Kidney (tissue), 13 donors: ENCODE measurements at regions not wholly inside any gene's neighbourhood (a gene's known extent, or its start where the extent isn't known, plus 50 kb on each side); places are given as distances from the start of the nearest gene placed in this dataset.

Experiments used
- DNase-seq, 5 donors: peaks; one replicate each; pipeline ENCODE4 v3.0.0-alpha.2; 2013 to 2020
- FAIRE-seq: peaks from 2 replicates; lab custom pipeline; 2012; peaks lifted over from hg19 to GRCh38; lab: Jason Lieb, UNC
- H3K27ac ChIP-seq, 2 donors: one replicate each; pipeline ENCODE4 v1.7.0; 2013; ENCODE audit warnings: low read depth in 2 of 2, low read length in 2 of 2, inconsistent platforms in 1 of 2
- H3K27me3 ChIP-seq: one replicate; pipeline ENCODE4 v1.7.1; 2013; ENCODE audit warnings: low read length, inconsistent platforms; ENCODE audit not compliant: control insufficient read depth, insufficient read depth
- H3K36me3 ChIP-seq, 3 donors: one replicate each; pipeline versions ENCODE4 v1.7.0 to v1.7.1; 2013; ENCODE audit warnings: low read length in 3 of 3, control low read depth in 1 of 3, inconsistent platforms in 1 of 3; ENCODE audit not compliant: insufficient read depth in 3 of 3, control insufficient read depth in 2 of 3
- H3K4me1 ChIP-seq, 3 donors: one replicate each; pipeline versions ENCODE4 v1.7.0 to v1.7.1; 2013; ENCODE audit warnings: low read length in 3 of 3, inconsistent platforms in 1 of 3, low read depth in 1 of 3; ENCODE audit not compliant: control insufficient read depth in 2 of 3, insufficient read depth in 2 of 3
- H3K4me3 ChIP-seq, 3 donors: one replicate each; pipeline versions ENCODE4 v1.7.0 to v1.8.1; 2013; ENCODE audit warnings: low read length in 3 of 3, control low read depth in 1 of 3, inconsistent platforms in 1 of 3
- H3K9ac ChIP-seq, 3 donors: one replicate each; pipeline versions ENCODE4 v1.7.0 to v1.7.1; 2013; ENCODE audit warnings: low read length in 3 of 3, control low read depth in 1 of 3, inconsistent platforms in 1 of 3
- H3K9me3 ChIP-seq, 3 donors: one replicate each; pipeline versions ENCODE4 v1.7.0 to v1.7.1; 2013; ENCODE audit warnings: low read length in 3 of 3, control low read depth in 1 of 3, inconsistent platforms in 1 of 3; ENCODE audit not compliant: control insufficient read depth in 2 of 3, insufficient read depth in 1 of 3
- intact Hi-C: fragments of 100-400 bp; cut with DNase I; formaldehyde crosslinking; loops from one replicate; pipeline ENCODE4 v1.11.1; 2022
- TF ChIP-seq, protein P1 (sequence below): IDR thresholded peaks from 3 replicates; pipeline ENCODE4 v1.5.1; 2012; ENCODE audit warnings: mild to moderate bottlenecking, moderate library complexity, borderline replicate concordance; ENCODE audit not compliant: insufficient read depth; ENCODE audit errors: extremely low read depth
- donor health status: control.
- donor health status: control.
- donor health status: control.
- donor health status: control.
- donor health status: control.
- donor health status: DM: yes; HTN: yes; CAD: no.
- donor health status: Normal renal cell carcinoma (clear cell type).

GRCh38 chr5:18797222-18797621 is 1163.0 kb downstream of the TAF11L14 start:
- Histone ChIP-seq H3K9me3 (no peaks in the 10 kb centered on the region), H3K27me3 (no peaks in the 10 kb centered on the region), H3K36me3 (no peaks in the 10 kb centered on the region), H3K9ac (no peak overlapping the region), H3K27ac (no peak overlapping the region), H3K4me3 (no peak overlapping the region), H3K4me1 (no peaks in the 10 kb centered on the region)
- DNase-seq (no peak), FAIRE-seq (no peak)
- TF ChIP-seq, protein P1, sequence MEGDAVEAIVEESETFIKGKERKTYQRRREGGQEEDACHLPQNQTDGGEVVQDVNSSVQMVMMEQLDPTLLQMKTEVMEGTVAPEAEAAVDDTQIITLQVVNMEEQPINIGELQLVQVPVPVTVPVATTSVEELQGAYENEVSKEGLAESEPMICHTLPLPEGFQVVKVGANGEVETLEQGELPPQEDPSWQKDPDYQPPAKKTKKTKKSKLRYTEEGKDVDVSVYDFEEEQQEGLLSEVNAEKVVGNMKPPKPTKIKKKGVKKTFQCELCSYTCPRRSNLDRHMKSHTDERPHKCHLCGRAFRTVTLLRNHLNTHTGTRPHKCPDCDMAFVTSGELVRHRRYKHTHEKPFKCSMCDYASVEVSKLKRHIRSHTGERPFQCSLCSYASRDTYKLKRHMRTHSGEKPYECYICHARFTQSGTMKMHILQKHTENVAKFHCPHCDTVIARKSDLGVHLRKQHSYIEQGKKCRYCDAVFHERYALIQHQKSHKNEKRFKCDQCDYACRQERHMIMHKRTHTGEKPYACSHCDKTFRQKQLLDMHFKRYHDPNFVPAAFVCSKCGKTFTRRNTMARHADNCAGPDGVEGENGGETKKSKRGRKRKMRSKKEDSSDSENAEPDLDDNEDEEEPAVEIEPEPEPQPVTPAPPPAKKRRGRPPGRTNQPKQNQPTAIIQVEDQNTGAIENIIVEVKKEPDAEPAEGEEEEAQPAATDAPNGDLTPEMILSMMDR = no peak
- intact Hi-C loops = no loop called here

GRCh38 chr5:18798058-18798457 is 1163.8 kb downstream of the TAF11L14 start:
- H3K9me3 ChIP-seq = no peaks in the 10 kb centered on the region
- H3K36me3 ChIP-seq = no peaks in the 10 kb centered on the region
- no peak overlapping the region for H3K27ac ChIP-seq
- TF ChIP-seq, protein P1 = no peak
- intact Hi-C loops = no loop called here
- FAIRE-seq (no peak), DNase-seq (no peak)
- H3K4me1 ChIP-seq = no peaks in the 10 kb centered on the region
- no peaks in the 10 kb centered on the region for H3K27me3 ChIP-seq
- H3K9ac ChIP-seq = no peak overlapping the region
- H3K4me3 ChIP-seq = no peak overlapping the region

GRCh38 chr5:18799482-18800128 is 1165.3 kb downstream of the TAF11L14 start:
- no peak for FAIRE-seq

More at GRCh38 chr5:18799482-18800128, 1165.3 kb downstream of the TAF11L14 start:
- Histone ChIP-seq H3K27ac (no peak overlapping the region), H3K9me3 (no peaks in the 10 kb centered on the region), H3K9ac (no peak overlapping the region), H3K4me3 (no peak overlapping the region), H3K4me1 (no peaks in the 10 kb centered on the region), H3K27me3 (no peaks in the 10 kb centered on the region), H3K36me3 (no peaks in the 10 kb centered on the region)
- intact Hi-C loops = no loop called here
- TF ChIP-seq, protein P1 = no peak
- no peak for DNase-seq
